H1 (cell line): ENCODE measurements at regions not wholly inside any gene's neighbourhood (a gene's known extent, or its start where the extent isn't known, plus 50 kb on each side); places are given as distances from the start of the nearest gene placed in this dataset.

Experiments used
- CTCF ChIA-PET: fragments of 300-600 bp; sonication (Branson Sonifier 250); formaldehyde crosslinking; loops from one replicate; lab custom pipeline; 2021; ENCODE audit not compliant: partially characterized antibody; lab: Charles Lee
- POLR2A ChIA-PET: fragments of 300-600 bp; sonication (Branson Sonifier 250); formaldehyde crosslinking; loops from one replicate; lab custom pipeline; 2021; ENCODE audit warnings: inconsistent platforms; ENCODE audit not compliant: partially characterized antibody; lab: Charles Lee
- DNase-seq, 2 experiments: peaks; one replicate each; pipeline versions ENCODE4 v3.0.0 to v3.0.0-alpha.2; 2010 to 2022; ENCODE audit warnings: low spot score in 2 of 2, low read depth in 1 of 2, mixed read lengths in 1 of 2
- FAIRE-seq: peaks from 2 replicates; lab custom pipeline; 2011; peaks lifted over from hg19 to GRCh38; lab: Jason Lieb, UNC
- H2AFZ ChIP-seq: 2 replicates; pipeline ENCODE4 v1.8.1; 2012; ENCODE audit warnings: low read length, inconsistent platforms
- H2AK5ac ChIP-seq: 2 replicates; pipeline ENCODE4 v1.6.1; 2013; ENCODE audit warnings: low read depth, low read length
- H2BK120ac ChIP-seq: replicated peaks from 2 replicates; pipeline ENCODE3; 2013; ENCODE audit warnings: low read depth, low read length, inconsistent platforms
- H2BK12ac ChIP-seq: 2 replicates; pipeline ENCODE4 v1.6.1; 2013; ENCODE audit warnings: low read depth, low read length
- H2BK15ac ChIP-seq: 2 replicates; pipeline ENCODE4 v1.6.1; 2013; ENCODE audit warnings: low read length
- H2BK20ac ChIP-seq: 2 replicates; pipeline ENCODE4 v1.6.1; 2013; ENCODE audit warnings: low read length
- H2BK5ac ChIP-seq: 2 replicates; pipeline ENCODE4 v1.6.1; 2013; ENCODE audit warnings: low read depth, low read length
- H3K14ac ChIP-seq: 2 replicates; pipeline ENCODE4 v1.6.1; 2013; ENCODE audit warnings: inconsistent platforms; ENCODE audit not compliant: insufficient read length
- H3K18ac ChIP-seq: 2 replicates; pipeline ENCODE4 v1.6.1; 2013; ENCODE audit warnings: low read length; ENCODE audit errors: extremely low read depth
- H3K23ac ChIP-seq: 2 replicates; pipeline ENCODE4 v1.6.1; 2013; ENCODE audit warnings: inconsistent platforms; ENCODE audit not compliant: insufficient read length
- H3K23me2 ChIP-seq: 2 replicates; pipeline ENCODE4 v1.6.1; 2013; ENCODE audit warnings: low read depth, low read length
- H3K27ac ChIP-seq: 2 replicates; pipeline ENCODE4 v1.6.1; 2011; ENCODE audit warnings: low read depth, low read length, inconsistent platforms
- H3K27me3 ChIP-seq, 4 experiments: replicated peaks in 1 of 4; 1 replicate in 1 of 4; 2 replicates in 3 of 4; pipeline versions ENCODE4 v1.6.1 to v1.8.1; 2011 to 2013; ENCODE audit warnings: low read length in 3 of 4, mild to moderate bottlenecking in 3 of 4, inconsistent platforms in 2 of 4, mixed read lengths in 2 of 4, moderate library complexity in 1 of 4; ENCODE audit not compliant: control insufficient read depth in 3 of 4, insufficient read depth in 3 of 4; ENCODE audit errors: extremely low read depth in 1 of 4
- H3K36me3 ChIP-seq, 4 experiments: 2 replicates each; pipeline versions ENCODE4 v1.6.1 to v1.8.1; 2011 to 2013; ENCODE audit warnings: mild to moderate bottlenecking in 4 of 4, low read length in 3 of 4, moderate library complexity in 2 of 4, control low read depth in 1 of 4, inconsistent platforms in 1 of 4; ENCODE audit not compliant: insufficient read depth in 4 of 4, control insufficient read depth in 2 of 4
- H3K4ac ChIP-seq: replicated peaks from 2 replicates; pipeline ENCODE3; 2013; ENCODE audit warnings: low read length, low read depth, mixed read lengths, inconsistent platforms; ENCODE audit not compliant: insufficient read length
- H3K4me1 ChIP-seq, 4 experiments: replicated peaks in 1 of 4; 1 replicate in 1 of 4; 2 replicates in 3 of 4; pipeline versions ENCODE4 v1.6.1 to v1.8.1; 2011 to 2013; ENCODE audit warnings: low read length in 3 of 4, inconsistent platforms in 2 of 4, mixed read lengths in 1 of 4; ENCODE audit not compliant: insufficient read depth in 4 of 4, control insufficient read depth in 3 of 4
- H3K4me2 ChIP-seq, 2 experiments: 2 replicates each; pipeline versions ENCODE4 v1.6.1 to v1.8.1; 2011 to 2013; ENCODE audit warnings: low read depth in 2 of 2, low read length in 2 of 2, control low read depth in 1 of 2, inconsistent platforms in 1 of 2, mild to moderate bottlenecking in 1 of 2; ENCODE audit not compliant: insufficient read depth in 1 of 2
- H3K4me3 ChIP-seq, 4 experiments: fragments of 200-600, 300-600 bp in 1 of 4; sonication (generic), shearing (Covaris generic), sonication (Bioruptor Twin) in 1 of 4; 2 replicates each; pipeline versions ENCODE4 v1.5.1 to v1.8.1; 2011 to 2016; ENCODE audit warnings: low read length in 4 of 4, low read depth in 3 of 4, control low read depth in 2 of 4, inconsistent platforms in 2 of 4, mild to moderate bottlenecking in 2 of 4, mixed read lengths in 1 of 4, moderate library complexity in 1 of 4; ENCODE audit not compliant: insufficient read depth in 2 of 4; ENCODE audit errors: extremely low read depth in 1 of 4
- H3K56ac ChIP-seq: replicated peaks from 2 replicates; pipeline ENCODE3; 2013; ENCODE audit warnings: low read depth, mild to moderate bottlenecking, mixed read lengths, low read length, inconsistent platforms; ENCODE audit not compliant: insufficient read length
- H3K79me1 ChIP-seq: 2 replicates; pipeline ENCODE4 v1.6.1; 2013; ENCODE audit warnings: low read depth, low read length, control low read depth
- H3K79me2 ChIP-seq, 2 experiments: 2 replicates each; pipeline versions ENCODE4 v1.6.1 to v1.8.1; 2012 to 2013; ENCODE audit warnings: low read length in 2 of 2, mild to moderate bottlenecking in 2 of 2, inconsistent platforms in 1 of 2; ENCODE audit not compliant: insufficient read depth in 2 of 2, control insufficient read depth in 1 of 2
- H3K9ac ChIP-seq, 4 experiments: replicated peaks in 1 of 4; 1 replicate in 1 of 4; 2 replicates in 3 of 4; pipeline versions ENCODE4 v1.6.1 to v1.8.1; 2011 to 2013; ENCODE audit warnings: low read depth in 3 of 4, low read length in 3 of 4, control low read depth in 2 of 4, mild to moderate bottlenecking in 2 of 4, moderate library complexity in 2 of 4, inconsistent platforms in 1 of 4; ENCODE audit errors: extremely low read depth in 1 of 4
- H3K9me3 ChIP-seq, 2 experiments: 2 replicates each; pipeline versions ENCODE4 v1.6.1 to v1.8.1; 2012 to 2013; ENCODE audit warnings: mild to moderate bottlenecking in 2 of 2, moderate library complexity in 2 of 2, control low read depth in 1 of 2, inconsistent platforms in 1 of 2, low read depth in 1 of 2, low read length in 1 of 2, mixed read lengths in 1 of 2; ENCODE audit not compliant: insufficient read depth in 2 of 2
- H4K20me1 ChIP-seq, 2 experiments: replicated peaks in 1 of 2; 2 replicates each; pipeline versions ENCODE3 to v1.8.1; 2011 to 2013; ENCODE audit warnings: inconsistent platforms in 2 of 2, low read length in 2 of 2, mild to moderate bottlenecking in 1 of 2; ENCODE audit not compliant: insufficient read depth in 2 of 2, control insufficient read depth in 1 of 2
- H4K5ac ChIP-seq: 2 replicates; pipeline ENCODE4 v1.6.1; 2013; ENCODE audit warnings: low read length, low read depth, mixed read lengths, inconsistent platforms; ENCODE audit not compliant: insufficient read length
- H4K8ac ChIP-seq: 2 replicates; pipeline ENCODE4 v1.8.0; 2013; ENCODE audit warnings: mild to moderate bottlenecking, moderate library complexity, low read length, inconsistent platforms; ENCODE audit not compliant: insufficient read depth; ENCODE audit errors: extremely low read depth
- H4K91ac ChIP-seq: replicated peaks from 2 replicates; pipeline ENCODE3; 2013; ENCODE audit warnings: low read length, mixed read lengths, inconsistent platforms; ENCODE audit not compliant: insufficient read length
- CBX5 ChIP-seq: fragments of 300-800, 300-1000 bp; sonication (generic); IDR thresholded peaks from 2 replicates; pipeline ENCODE4 v1.7.1; 2016; ENCODE audit warnings: antibody characterized with exemption, low read length, low read depth
- KDM1A ChIP-seq: fragments of 200-600, 300-600 bp; sonication (generic); IDR thresholded peaks from 2 replicates; pipeline ENCODE4 v1.7.1; 2016; ENCODE audit warnings: mild to moderate bottlenecking, low read length, borderline replicate concordance
- POU5F1 ChIP-seq: IDR thresholded peaks from 2 replicates; pipeline ENCODE4 v1.6.1; 2011; ENCODE audit warnings: low read depth, mild to moderate bottlenecking, low read length, moderate library complexity
- ZNF274 ChIP-seq: IDR thresholded peaks from 2 replicates; pipeline ENCODE4 v1.7.0; 2012; ENCODE audit warnings: low read length, borderline replicate concordance; ENCODE audit errors: extremely low read depth
- WGBS, 2 experiments: shearing (Covaris generic) in 1 of 2; methylation state at CpG; one replicate each; pipeline versions ENCODE4 v1.1.6 to v1.1.7; 2013 to 2015; ENCODE audit warnings: low lambda C conversion rate in 2 of 2, mixed read lengths in 2 of 2, inconsistent platforms in 1 of 2, low coverage in 1 of 2, missing lambda C conversion rate in 1 of 2; ENCODE audit not compliant: insufficient replicate concordance in 2 of 2, insufficient coverage in 1 of 2, insufficient read length in 1 of 2; ENCODE audit errors: extremely low coverage in 1 of 2, missing lambda C conversion rate in 1 of 2; 5-methylcytosine and 5-hydroxymethylcytosine counted together

GRCh38 chr5:88049737-88050136 lies 218.9 kb downstream of the TMEM161B start:
- Histone ChIP-seq H3K36me3 (no peaks in the 10 kb centered on the region), H3K79me2 (no peaks in the 10 kb centered on the region), H4K91ac (no peak overlapping the region), H3K14ac (no peak overlapping the region), H4K5ac (no peak overlapping the region), H3K9me3 (no peaks in the 10 kb centered on the region), H3K23me2 (no peaks in the 10 kb centered on the region; the same call in 1 of the 2 replicates), H3K4me3 (no peak overlapping the region; a peak in 1 of 8 replicates), H3K4ac (no peak overlapping the region), H3K4me1 (peaks cover 0 to 8% (median 2%) of the 10 kb centered on the region in 4 experiments; a peak in 3 of 7 replicates), H2BK5ac (no peak overlapping the region), H2AFZ (no peak overlapping the region), H4K20me1 (no peaks in the 10 kb centered on the region), H3K4me2 (peak overlapping the region; percentile 35 to 41; a peak in 2 of 4 replicates), H3K9ac (no peak overlapping the region), H3K23ac (no peak overlapping the region), H3K18ac (no peak overlapping the region), H2BK12ac (no peak overlapping the region), H3K79me1 (no peaks in the 10 kb centered on the region), H2BK15ac (no peak overlapping the region), H3K27ac (no peak overlapping the region), H2AK5ac (no peak overlapping the region), H2BK20ac (no peak overlapping the region), H3K56ac (no peak overlapping the region), H3K27me3 (no peaks in the 10 kb centered on the region)
- 21% methylated on average over 4 of the region's 4 CpGs; no CpG with 5 or more reads in 1 of the 2 experiments for WGBS, 2 experiments
- ChIA-PET POLR2A (no interaction called here), CTCF (no interaction called here)
- peak in 1 of 2 experiments; percentile 15 for DNase-seq
- TF ChIP-seq ZNF274: no peak
- no peak for TF ChIP-seq KDM1A
- 0 out of 2 replicates have a peak, but pooled peaks have one; percentile 21 for TF ChIP-seq POU5F1
- TF ChIP-seq CBX5: no peak
- TF ChIP-seq, all 59 proteins: peak for 1
- no peak overlapping the region for H4K8ac ChIP-seq
- no peak for FAIRE-seq
- H2BK120ac ChIP-seq: no peak overlapping the region
